Upper lobe of right lung (tissue), 1 donor: ENCODE measurements at regions not wholly inside any gene's neighbourhood (a gene's known extent, or its start where the extent isn't known, plus 50 kb on each side); places are given as distances from the start of the nearest gene placed in this dataset.

Experiments used
- ATAC-seq: fragments of 200-7000 bp; cut with Tn5 transposase; one replicate; pipeline ENCODE4 v1.9.1; 2020; ENCODE audit warnings: mild to moderate bottlenecking, moderate library complexity
- DNase-seq: peaks from one replicate; pipeline ENCODE4 v3.0.0-alpha.2; 2020
- H3K27ac ChIP-seq: fragments of 200-600 bp; one replicate; pipeline ENCODE4 v1.8.0; 2022
- H3K27me3 ChIP-seq: fragments of 200-600 bp; one replicate; pipeline ENCODE4 v1.8.0; 2022; ENCODE audit warnings: mild to moderate bottlenecking
- H3K36me3 ChIP-seq: fragments of 200-600 bp; one replicate; pipeline ENCODE4 v1.8.0; 2022
- H3K4me1 ChIP-seq: fragments of 200-600 bp; one replicate; pipeline ENCODE4 v1.8.0; 2022
- H3K4me3 ChIP-seq: fragments of 200-600 bp; one replicate; pipeline ENCODE4 v1.8.0; 2022; ENCODE audit warnings: mild to moderate bottlenecking
- H3K9me3 ChIP-seq: fragments of 200-600 bp; one replicate; pipeline ENCODE4 v1.8.0; 2022
- intact Hi-C: fragments of 100-400 bp; cut with DNase I; formaldehyde crosslinking; loops from one replicate; pipeline ENCODE4 v1.11.0; 2022
- TF ChIP-seq, protein P1 (sequence below): fragments of 200-600 bp; IDR thresholded peaks from one replicate; pipeline ENCODE4 v1.8.0; 2022; ENCODE audit warnings: antibody characterized with exemption
- donor health status: DM: no; HTN: yes; CAD: no; lungs with severe emphysema.

DNA sequence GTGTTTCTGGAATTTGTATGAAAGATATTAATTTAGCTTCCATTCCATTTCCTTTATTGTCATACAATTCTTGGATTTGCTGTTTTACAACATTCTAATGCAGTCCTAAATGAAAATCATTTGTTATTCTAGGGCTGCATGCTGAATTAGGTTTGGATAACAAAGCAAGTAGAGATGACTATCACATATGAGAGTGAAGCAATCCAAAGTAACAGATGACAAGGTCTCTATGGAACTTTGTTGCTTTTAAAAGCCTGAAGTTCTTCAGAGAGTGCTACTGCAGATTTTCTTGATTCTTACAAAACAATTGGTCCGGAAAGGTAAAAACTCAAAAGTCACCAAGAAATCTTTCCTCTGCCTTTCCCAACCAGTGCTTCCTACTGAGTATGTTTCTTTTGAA lies 56.9 kb upstream of the VCAN start:
- Histone ChIP-seq H3K4me3 (no peak overlapping the region), H3K9me3 (no peaks in the 10 kb centered on the region), H3K36me3 (no peaks in the 10 kb centered on the region), H3K4me1 (no peaks in the 10 kb centered on the region), H3K27me3 (no peaks in the 10 kb centered on the region), H3K27ac (no peak overlapping the region)
- intact Hi-C loops = no loop called here
- no peak for DNase-seq
- ATAC-seq = no peak
- TF ChIP-seq, protein P1, sequence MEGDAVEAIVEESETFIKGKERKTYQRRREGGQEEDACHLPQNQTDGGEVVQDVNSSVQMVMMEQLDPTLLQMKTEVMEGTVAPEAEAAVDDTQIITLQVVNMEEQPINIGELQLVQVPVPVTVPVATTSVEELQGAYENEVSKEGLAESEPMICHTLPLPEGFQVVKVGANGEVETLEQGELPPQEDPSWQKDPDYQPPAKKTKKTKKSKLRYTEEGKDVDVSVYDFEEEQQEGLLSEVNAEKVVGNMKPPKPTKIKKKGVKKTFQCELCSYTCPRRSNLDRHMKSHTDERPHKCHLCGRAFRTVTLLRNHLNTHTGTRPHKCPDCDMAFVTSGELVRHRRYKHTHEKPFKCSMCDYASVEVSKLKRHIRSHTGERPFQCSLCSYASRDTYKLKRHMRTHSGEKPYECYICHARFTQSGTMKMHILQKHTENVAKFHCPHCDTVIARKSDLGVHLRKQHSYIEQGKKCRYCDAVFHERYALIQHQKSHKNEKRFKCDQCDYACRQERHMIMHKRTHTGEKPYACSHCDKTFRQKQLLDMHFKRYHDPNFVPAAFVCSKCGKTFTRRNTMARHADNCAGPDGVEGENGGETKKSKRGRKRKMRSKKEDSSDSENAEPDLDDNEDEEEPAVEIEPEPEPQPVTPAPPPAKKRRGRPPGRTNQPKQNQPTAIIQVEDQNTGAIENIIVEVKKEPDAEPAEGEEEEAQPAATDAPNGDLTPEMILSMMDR = no peak

- ATAC-seq (no peak), DNase-seq (no peak)
- Histone ChIP-seq H3K9me3 (no peaks in the 10 kb centered on the region), H3K4me1 (no peaks in the 10 kb centered on the region), H3K36me3 (no peaks in the 10 kb centered on the region), H3K27ac (no peak overlapping the region), H3K27me3 (no peaks in the 10 kb centered on the region), H3K4me3 (no peak overlapping the region)
- intact Hi-C loops = no loop called here
- TF ChIP-seq, protein P1 = no peak
Observed at GRCh38 chr5:83417884-83418283, 53.7 kb upstream of the VCAN start.

DNA sequence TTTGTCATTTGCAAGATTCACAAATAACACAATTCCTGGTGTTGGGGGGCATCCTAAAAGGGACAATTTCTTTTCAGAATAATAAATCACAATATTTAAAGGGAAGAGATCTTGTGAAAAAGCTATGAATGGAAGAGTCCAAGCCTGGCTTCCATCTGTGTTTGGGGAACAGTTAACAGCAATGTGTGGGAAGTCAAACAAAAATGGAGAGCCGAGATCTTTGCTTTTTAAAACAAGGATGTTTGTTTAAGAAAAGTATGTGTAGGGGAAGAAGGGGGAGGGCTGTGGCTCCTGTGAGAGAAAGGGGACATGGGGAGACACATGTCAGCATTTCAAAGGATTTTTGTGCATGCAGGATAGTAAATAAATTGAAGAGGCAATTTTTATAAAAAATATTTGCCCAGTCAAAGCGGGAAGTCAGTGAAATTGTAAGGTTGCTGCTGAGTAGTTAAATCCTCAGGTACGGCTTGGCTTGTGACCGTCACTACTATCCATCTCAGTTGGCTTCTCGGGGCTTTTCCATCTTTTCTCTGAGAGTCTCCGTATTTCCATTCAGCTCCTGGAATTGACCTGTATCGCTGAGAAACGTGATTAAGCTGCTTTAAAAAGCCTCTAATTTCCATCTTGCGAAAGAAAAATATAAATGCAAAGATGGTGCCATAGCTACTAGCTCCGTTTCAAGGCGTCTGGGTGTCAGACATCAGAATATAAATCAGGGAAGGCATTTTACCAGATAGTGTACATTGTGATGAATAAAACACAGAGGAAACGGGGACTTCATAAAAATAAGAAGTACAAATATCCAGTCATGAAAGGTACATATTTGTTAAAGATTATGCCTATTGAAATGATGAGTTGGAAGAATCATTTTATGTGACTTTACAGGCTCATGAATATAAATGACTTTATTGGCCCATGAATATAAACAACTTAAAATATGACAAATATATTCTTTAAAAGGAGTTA lies 52.9 kb upstream of the VCAN start:
- ATAC-seq (no peak), DNase-seq (no peak)

More for the DNA sequence above, 52.9 kb upstream of the VCAN start:
- H3K27me3 ChIP-seq = no peaks in the 10 kb centered on the region
- no peak overlapping the region for H3K27ac ChIP-seq
- H3K36me3 ChIP-seq = no peaks in the 10 kb centered on the region
- peak overlapping the region; percentile 5 for H3K4me3 ChIP-seq
- H3K4me1 ChIP-seq = no peaks in the 10 kb centered on the region
- TF ChIP-seq, protein P1 = no peak
- intact Hi-C loops = no loop called here
- no peaks in the 10 kb centered on the region for H3K9me3 ChIP-seq
